Gastrocnemius medialis (tissue), 4 donors: ENCODE measurements at regions not wholly inside any gene's neighbourhood (a gene's known extent, or its start where the extent isn't known, plus 50 kb on each side); places are given as distances from the start of the nearest gene placed in this dataset.

Source experiments
- ATAC-seq, 2 donors: fragments of 150-250 bp; one replicate each; pipeline ENCODE4 v1.9.1; 2016
- DNase-seq, 2 donors: peaks; one replicate each; pipeline ENCODE4 v3.0.0-alpha.2; 2019
- H3K27ac ChIP-seq, 4 donors: fragments of 200-600 bp; sonication (generic); 1 replicate in 1 of 4; 2 replicates in 3 of 4; pipeline ENCODE4 v1.5.1; 2016 to 2018; ENCODE audit warnings: mild to moderate bottlenecking in 2 of 4, moderate library complexity in 1 of 4
- H3K27me3 ChIP-seq, 3 donors: fragments of 200-600 bp; sonication (generic) in 2 of 3; 1 replicate in 1 of 3; 2 replicates in 2 of 3; pipeline versions ENCODE4 v1.5.1 to v1.6.0; 2016 to 2019; ENCODE audit warnings: mild to moderate bottlenecking in 1 of 3, moderate library complexity in 1 of 3
- H3K36me3 ChIP-seq, 2 donors: fragments of 200-600 bp; sonication (generic) in 1 of 2; one replicate each; pipeline ENCODE4 v1.5.1; 2017 to 2018
- H3K4me1 ChIP-seq, 2 donors: fragments of 200-600 bp; sonication (generic) in 1 of 2; one replicate each; pipeline ENCODE4 v1.5.1; 2016 to 2017; ENCODE audit warnings: mild to moderate bottlenecking in 2 of 2
- H3K4me3 ChIP-seq, 4 donors: fragments of 200-600 bp; sonication (generic) in 3 of 4; 1 replicate in 1 of 4; 2 replicates in 3 of 4; pipeline ENCODE4 v1.5.1; 2016 to 2019; ENCODE audit warnings: mild to moderate bottlenecking in 2 of 4
- H3K9me3 ChIP-seq, 3 donors: fragments of 200-600 bp; sonication (generic) in 2 of 3; 1 replicate in 1 of 3; 2 replicates in 2 of 3; pipeline ENCODE4 v1.5.1; 2016 to 2019
- CTCF ChIP-seq, 5 experiments: fragments of 450-650 bp in 3 of 5; fragments of 200-600 bp in 2 of 5; sonication (generic) in 2 of 5; IDR thresholded peaks in 4 of 5; conservative IDR thresholded peaks in 1 of 5; 1 replicate in 4 of 5; 2 replicates in 1 of 5; pipeline ENCODE4 v1.5.1; 2016 to 2019; ENCODE audit warnings: antibody characterized with exemption in 5 of 5, mild to moderate bottlenecking in 3 of 5, moderate library complexity in 3 of 5
- POLR2A ChIP-seq, 2 donors: fragments of 450-650 bp; IDR thresholded peaks; one replicate each; pipeline ENCODE4 v1.6.1; 2017; ENCODE audit warnings: antibody characterized with exemption in 2 of 2, mild to moderate bottlenecking in 2 of 2, moderate library complexity in 2 of 2
- in situ Hi-C, 4 donors: fragments of 200-750 bp; cut with MboI; loops; one replicate each; pipeline versions ENCODE4 v1.15.0 to v1.8.0; 2017; ENCODE audit warnings: low sequenced_read_pairs in 4 of 4
- intact Hi-C: fragments of 100-400 bp; cut with DNase I; formaldehyde crosslinking; loops from one replicate; pipeline ENCODE4 v1.15.1; 2023; ENCODE audit warnings: low total_unique reads

- no peak overlapping the region for H3K27ac ChIP-seq
- in situ Hi-C loops = no loop called here
- TF ChIP-seq POLR2A (IDR thresholded peaks at IDR 0.05) = no peak
- TF ChIP-seq CTCF (IDR thresholded peaks at IDR 0.05 in 4 of 5, conservative IDR thresholded peaks at IDR 0.05 in 1 of 5) = no peak
- no peaks in the 10 kb centered on the region for H3K9me3 ChIP-seq
- DNase-seq = no peak
- intact Hi-C loops = no loop called here
- H3K4me3 ChIP-seq = no peak overlapping the region
- ATAC-seq = no peak
- no peaks in the 10 kb centered on the region for H3K4me1 ChIP-seq
- no peaks in the 10 kb centered on the region for H3K27me3 ChIP-seq
- H3K36me3 ChIP-seq = no peaks in the 10 kb centered on the region
Observed at GRCh38 chr2:150594299-150594698, 106.8 kb upstream of the RND3 start.

GRCh38 chr2:150591496-150592285 is 104.2 kb upstream of the RND3 start:
- Histone ChIP-seq H3K27me3 (no peaks in the 10 kb centered on the region), H3K27ac (no peak overlapping the region), H3K36me3 (no peaks in the 10 kb centered on the region), H3K4me3 (no peak overlapping the region), H3K4me1 (no peaks in the 10 kb centered on the region), H3K9me3 (no peaks in the 10 kb centered on the region)
- intact Hi-C loops = no loop called here
- ATAC-seq = no peak
- no peak for TF ChIP-seq POLR2A (IDR thresholded peaks at IDR 0.05)
- TF ChIP-seq CTCF (IDR thresholded peaks at IDR 0.05 in 4 of 5, conservative IDR thresholded peaks at IDR 0.05 in 1 of 5) = no peak
- in situ Hi-C loops = no loop called here
- no peak for DNase-seq

GRCh38 chr2:150589681-150590080 is 102.2 kb upstream of the RND3 start:
- Histone ChIP-seq H3K4me3 (no peak overlapping the region), H3K27ac (no peak overlapping the region), H3K9me3 (no peaks in the 10 kb centered on the region), H3K27me3 (no peaks in the 10 kb centered on the region), H3K36me3 (no peaks in the 10 kb centered on the region), H3K4me1 (no peaks in the 10 kb centered on the region)
- in situ Hi-C loops = no loop called here
- DNase-seq (no peak), ATAC-seq (no peak)
- no peak for TF ChIP-seq CTCF (IDR thresholded peaks at IDR 0.05 in 4 of 5, conservative IDR thresholded peaks at IDR 0.05 in 1 of 5)
- TF ChIP-seq POLR2A (IDR thresholded peaks at IDR 0.05) = no peak
- intact Hi-C loops = no loop called here

GRCh38 chr2:150588506-150588870 is 101.0 kb upstream of the RND3 start:
- Histone ChIP-seq H3K4me1 (no peaks in the 10 kb centered on the region), H3K9me3 (no peaks in the 10 kb centered on the region), H3K4me3 (no peak overlapping the region), H3K27me3 (no peaks in the 10 kb centered on the region), H3K36me3 (no peaks in the 10 kb centered on the region), H3K27ac (no peak overlapping the region)
- in situ Hi-C loops = no loop called here
- ATAC-seq (no peak), DNase-seq (no peak)
- TF ChIP-seq POLR2A (IDR thresholded peaks at IDR 0.05) (no peak), CTCF (IDR thresholded peaks at IDR 0.05 in 4 of 5, conservative IDR thresholded peaks at IDR 0.05 in 1 of 5) (no peak)
- intact Hi-C loops = no loop called here
